AG09309 (cell line): ENCODE measurements at regions not wholly inside any gene's neighbourhood (a gene's known extent, or its start where the extent isn't known, plus 50 kb on each side); places are given as distances from the start of the nearest gene placed in this dataset.

ENCODE experiments used
- DNase-seq: peaks from one replicate; pipeline ENCODE4 v3.0.0-alpha.2; 2010; ENCODE audit warnings: low read depth
- H3K4me3 ChIP-seq: 2 replicates; pipeline ENCODE4 v1.5.1; 2011; ENCODE audit warnings: mild to moderate bottlenecking, low read depth, low read length, moderate library complexity; ENCODE audit not compliant: control insufficient read depth
- TF ChIP-seq, protein P1 (sequence below): IDR thresholded peaks from 2 replicates; pipeline ENCODE4 v1.5.1; 2011; ENCODE audit warnings: mild to moderate bottlenecking, low read depth, low read length, inconsistent platforms; ENCODE audit not compliant: insufficient read depth, control insufficient read depth; ENCODE audit errors: missing control alignments

DNA sequence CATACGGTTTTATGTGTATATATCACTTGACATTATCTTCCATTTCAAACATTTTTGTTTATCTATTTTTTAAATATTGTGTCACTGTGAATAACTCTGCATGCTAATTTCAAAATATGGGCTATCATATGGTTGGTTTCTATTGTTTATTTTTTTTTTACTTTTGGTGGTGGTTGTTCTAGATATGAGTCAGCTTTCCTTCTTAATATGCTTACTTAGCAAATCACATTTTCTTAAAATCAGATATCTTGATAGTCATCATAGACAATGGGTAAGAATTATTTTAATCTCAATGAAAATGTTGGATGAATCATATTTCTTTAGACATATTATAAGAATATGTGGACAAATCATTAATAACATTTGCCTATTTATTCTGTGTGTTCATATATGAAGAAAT lies 881.5 kb downstream of the BRINP3 start:
- TF ChIP-seq, protein P1, sequence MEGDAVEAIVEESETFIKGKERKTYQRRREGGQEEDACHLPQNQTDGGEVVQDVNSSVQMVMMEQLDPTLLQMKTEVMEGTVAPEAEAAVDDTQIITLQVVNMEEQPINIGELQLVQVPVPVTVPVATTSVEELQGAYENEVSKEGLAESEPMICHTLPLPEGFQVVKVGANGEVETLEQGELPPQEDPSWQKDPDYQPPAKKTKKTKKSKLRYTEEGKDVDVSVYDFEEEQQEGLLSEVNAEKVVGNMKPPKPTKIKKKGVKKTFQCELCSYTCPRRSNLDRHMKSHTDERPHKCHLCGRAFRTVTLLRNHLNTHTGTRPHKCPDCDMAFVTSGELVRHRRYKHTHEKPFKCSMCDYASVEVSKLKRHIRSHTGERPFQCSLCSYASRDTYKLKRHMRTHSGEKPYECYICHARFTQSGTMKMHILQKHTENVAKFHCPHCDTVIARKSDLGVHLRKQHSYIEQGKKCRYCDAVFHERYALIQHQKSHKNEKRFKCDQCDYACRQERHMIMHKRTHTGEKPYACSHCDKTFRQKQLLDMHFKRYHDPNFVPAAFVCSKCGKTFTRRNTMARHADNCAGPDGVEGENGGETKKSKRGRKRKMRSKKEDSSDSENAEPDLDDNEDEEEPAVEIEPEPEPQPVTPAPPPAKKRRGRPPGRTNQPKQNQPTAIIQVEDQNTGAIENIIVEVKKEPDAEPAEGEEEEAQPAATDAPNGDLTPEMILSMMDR, result no peak
- DNase-seq, result no peak
- no peak overlapping the region for H3K4me3 ChIP-seq

DNA sequence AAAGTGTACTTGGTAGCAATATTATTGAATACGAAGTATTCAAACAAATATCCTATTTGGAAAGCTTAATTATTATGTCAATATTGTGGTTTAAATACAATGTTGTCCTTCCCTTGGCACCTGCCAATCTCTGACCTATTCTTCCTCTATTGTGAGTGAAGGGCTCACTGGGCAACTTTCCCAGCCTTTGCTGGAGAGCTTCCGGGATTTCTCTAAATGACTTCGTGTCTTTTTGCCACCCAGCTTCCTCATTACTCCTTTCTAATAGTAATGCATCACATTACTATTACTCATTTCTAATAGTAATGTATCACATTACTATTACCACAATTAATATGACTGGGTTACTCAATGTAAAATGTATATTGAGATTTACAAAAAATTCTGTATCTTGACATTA lies 880.6 kb downstream of the BRINP3 start:
- TF ChIP-seq, protein P1, result no peak
- no peak overlapping the region for H3K4me3 ChIP-seq
- no peak for DNase-seq

- DNase-seq, result no peak
- TF ChIP-seq, protein P1, result no peak
- no peak overlapping the region for H3K4me3 ChIP-seq
Observed at GRCh38 chr1:189605226-189605625, 872.4 kb downstream of the BRINP3 start.

DNA sequence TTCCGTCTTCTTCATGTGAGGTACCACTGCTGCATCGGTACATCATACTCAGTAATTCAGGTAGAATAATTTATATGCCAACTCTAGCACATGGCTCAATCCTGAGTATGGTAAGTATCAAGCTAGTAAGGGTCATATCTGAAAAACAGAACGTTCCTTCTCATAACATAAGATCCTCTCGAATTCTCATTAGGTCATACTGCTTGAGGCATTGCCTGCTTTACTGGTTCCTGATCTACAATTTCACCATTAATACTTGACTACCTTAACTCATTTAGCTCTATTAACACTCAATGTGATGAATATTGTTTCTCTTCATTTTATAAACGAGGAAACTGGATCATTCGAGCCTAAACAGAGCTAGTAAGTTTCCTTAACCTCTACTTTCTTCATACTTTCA lies 871.6 kb downstream of the BRINP3 start:
- no peak overlapping the region for H3K4me3 ChIP-seq
- TF ChIP-seq, protein P1, result no peak
- no peak for DNase-seq

DNA sequence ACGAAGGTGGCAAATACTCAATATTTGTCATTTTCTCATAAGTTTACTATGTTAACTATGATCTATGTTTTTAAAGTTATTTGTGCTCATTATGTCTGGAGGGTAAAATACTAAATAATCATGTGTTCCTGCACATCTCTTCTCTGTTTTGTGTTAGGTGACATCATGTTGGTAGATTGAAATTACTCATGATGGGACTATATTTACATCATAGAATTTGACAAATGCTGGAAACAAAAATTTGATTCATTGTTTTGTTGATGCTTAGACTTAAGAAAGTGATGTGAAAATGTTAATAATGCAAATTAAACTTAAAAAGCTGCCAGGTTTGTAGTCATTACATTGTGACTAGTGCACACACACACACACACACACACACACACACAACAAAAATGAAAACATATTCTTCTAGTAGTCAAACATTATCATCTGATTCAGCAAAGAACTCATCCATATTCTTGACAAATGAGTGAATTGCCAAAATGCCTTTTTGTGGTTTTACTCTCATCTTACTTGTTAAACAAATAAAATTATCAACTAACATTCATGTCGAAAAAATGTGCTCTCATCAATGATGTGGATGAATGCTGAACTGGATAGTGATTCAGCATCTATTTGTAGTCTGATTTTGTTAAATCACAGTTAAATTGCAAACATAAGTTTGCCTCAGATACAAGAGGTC lies 870.7 kb downstream of the BRINP3 start:
- TF ChIP-seq, protein P1, result no peak
- no peak for DNase-seq

GRCh38 chr1:189607477-189608096 lies 870.1 kb downstream of the BRINP3 start:
- TF ChIP-seq, protein P1, result no peak
- DNase-seq, result no peak
- no peak overlapping the region for H3K4me3 ChIP-seq

More for the DNA sequence above, 870.7 kb downstream of the BRINP3 start:
- H3K4me3 ChIP-seq, result no peak overlapping the region
